ENCODE measurements at regions not wholly inside any gene's neighbourhood (a gene's known extent, or its start where the extent isn't known, plus 50 kb on each side); places are given as distances from the start of the nearest gene placed in this dataset.

- TF ChIP-seq CTCF (IDR thresholded peaks at IDR 0.05; ENCODE audit: insufficient read depth, low read length) (no peak), POLR2AphosphoS5 (IDR thresholded peaks at IDR 0.05; ENCODE audit: low read depth) (no peak), REST (IDR thresholded peaks at IDR 0.05; ENCODE audit: insufficient replicate concordance, low read depth) (no peak), GABPA (IDR thresholded peaks at IDR 0.05; ENCODE audit: low read depth) (no peak), SPI1 (IDR thresholded peaks at IDR 0.05; ENCODE audit: borderline replicate concordance, low read depth) (no peak)
Observed at GRCh38 chr12:28857369-28857768, 291.7 kb upstream of the FAR2 start.

Data from HL-60 (cell line).